Gastrocnemius medialis (tissue), 4 donors: ENCODE measurements at regions not wholly inside any gene's neighbourhood (a gene's known extent, or its start where the extent isn't known, plus 50 kb on each side); places are given as distances from the start of the nearest gene placed in this dataset.
"Not testable (repeated sequence)": the region's sequence is repeated elsewhere in the genome, so short reads cannot be mapped to it uniquely, and the experiment has no call there.

ENCODE experiments used
- CTCF ChIP-seq, 5 experiments: fragments of 450-650 bp in 3 of 5; fragments of 200-600 bp in 2 of 5; sonication (generic) in 2 of 5; IDR thresholded peaks in 4 of 5; conservative IDR thresholded peaks in 1 of 5; 1 replicate in 4 of 5; 2 replicates in 1 of 5; pipeline ENCODE4 v1.5.1; 2016 to 2019; ENCODE audit warnings: antibody characterized with exemption in 5 of 5, mild to moderate bottlenecking in 3 of 5, moderate library complexity in 3 of 5
- POLR2A ChIP-seq, 2 donors: fragments of 450-650 bp; IDR thresholded peaks; one replicate each; pipeline ENCODE4 v1.6.1; 2017; ENCODE audit warnings: antibody characterized with exemption in 2 of 2, mild to moderate bottlenecking in 2 of 2, moderate library complexity in 2 of 2

- not testable (repeated sequence) for TF ChIP-seq POLR2A (IDR thresholded peaks at IDR 0.05); CTCF (IDR thresholded peaks at IDR 0.05 in 4 of 5, conservative IDR thresholded peaks at IDR 0.05 in 1 of 5)
Observed at GRCh38 chr9:67066140-67066539, 73.8 kb upstream of the SPATA31A3 start.
